K562 (cell line): ENCODE measurements at regions not wholly inside any gene's neighbourhood (a gene's known extent, or its start where the extent isn't known, plus 50 kb on each side); places are given as distances from the start of the nearest gene placed in this dataset.

Experiments
- ATAC-seq: fragments of 200-7000 bp; cut with Tn5 transposase; 3 replicates; pipeline ENCODE4 v1.9.1; 2020; ENCODE audit warnings: moderate library complexity
- BruUV-seq: library from RNA; stranded (reverse); fragments of 400-500 nt; replicated peaks from 2 replicates; lab custom pipeline; 2021; lab: Mats Ljungman, UMichigan
- CTCF ChIA-PET: fragments of 300-600 bp; formaldehyde crosslinking; extraction: SDS; loops from one replicate; lab custom pipeline; 2021; ENCODE audit warnings: low intra/inter-chr PET ratio; lab: Yijun Ruan, JAX
- POLR2A ChIA-PET: fragments of 300-600, 350-650 bp; sonication (Branson Sonifier 250); formaldehyde crosslinking; extraction: SDS; loops from one replicate; lab custom pipeline; 2021; ENCODE audit warnings: antibody characterized with exemption, inconsistent platforms; lab: Yijun Ruan, JAX
- DNase-seq, 4 experiments: peaks; one replicate each; pipeline versions ENCODE4 v3.0.0 to v3.0.0-alpha.2; 2011 to 2018; ENCODE audit warnings: low spot score in 3 of 4, mixed read lengths in 3 of 4; ENCODE audit errors: extremely low read depth in 1 of 4
- FAIRE-seq: peaks from 2 replicates; lab custom pipeline; 2011; peaks lifted over from hg19 to GRCh38; lab: Jason Lieb, UNC
- H2AFZ ChIP-seq: 2 replicates; pipeline ENCODE4 v1.6.0; 2011; ENCODE audit warnings: low read depth, low read length, control low read depth, inconsistent platforms
- H3K27ac ChIP-seq: fragments of 200-600 bp; 3 replicates; pipeline ENCODE4 v1.8.0; 2011; ENCODE audit warnings: low read depth, mild to moderate bottlenecking, control low read depth, inconsistent platforms, low read length, moderate library complexity, mixed read lengths; ENCODE audit errors: extremely low read depth
- H3K27me3 ChIP-seq, 2 experiments: fragments of 300-600 bp in 1 of 2; 2 replicates in 1 of 2; 3 replicates in 1 of 2; pipeline versions ENCODE4 v1.6.0 to v1.8.0; 2011; ENCODE audit warnings: inconsistent platforms in 2 of 2, low read length in 2 of 2, mild to moderate bottlenecking in 1 of 2, mixed read lengths in 1 of 2, moderate library complexity in 1 of 2; ENCODE audit not compliant: control insufficient read depth in 2 of 2, insufficient read depth in 2 of 2
- H3K36me3 ChIP-seq: fragments of 300-600 bp; 3 replicates; pipeline ENCODE4 v1.8.0; 2011; ENCODE audit warnings: mild to moderate bottlenecking, low read length, inconsistent platforms; ENCODE audit not compliant: control insufficient read depth, insufficient read depth
- H3K4me1 ChIP-seq, 2 experiments: fragments of 200-600 bp in 1 of 2; replicated peaks in 1 of 2; 2 replicates in 1 of 2; 3 replicates in 1 of 2; pipeline versions ENCODE4 v1.5.1 to v1.8.0; 2011; ENCODE audit warnings: inconsistent platforms in 2 of 2, low read length in 2 of 2, mild to moderate bottlenecking in 1 of 2, mixed read lengths in 1 of 2, moderate library complexity in 1 of 2; ENCODE audit not compliant: control insufficient read depth in 2 of 2, insufficient read depth in 2 of 2
- H3K4me2 ChIP-seq: 2 replicates; pipeline ENCODE4 v1.6.1; 2011; ENCODE audit warnings: low read length, control low read depth, inconsistent platforms, mixed read lengths; ENCODE audit not compliant: insufficient read depth
- H3K4me3 ChIP-seq: fragments of 200-600 bp; sonication (generic), shearing (Covaris generic); 2 replicates; pipeline ENCODE4 v1.5.1; 2016; ENCODE audit warnings: control low read depth, inconsistent platforms
- H3K79me2 ChIP-seq: fragments of 200-600 bp; 3 replicates; pipeline ENCODE4 v1.8.0; 2011; ENCODE audit warnings: low read length, inconsistent platforms; ENCODE audit not compliant: control insufficient read depth, insufficient read depth
- H3K9ac ChIP-seq, 2 experiments: 2 replicates each; pipeline versions ENCODE4 v1.6.0 to v1.6.1; 2011; ENCODE audit warnings: low read depth in 2 of 2, low read length in 2 of 2, control low read depth in 1 of 2, inconsistent platforms in 1 of 2, mild to moderate bottlenecking in 1 of 2, mixed read lengths in 1 of 2; ENCODE audit not compliant: insufficient read depth in 1 of 2
- H3K9me1 ChIP-seq: one replicate; pipeline ENCODE4 v1.6.0; 2011; ENCODE audit warnings: inconsistent platforms, mild to moderate bottlenecking, low read length, moderate library complexity; ENCODE audit not compliant: control insufficient read depth, insufficient read depth
- H3K9me3 ChIP-seq: replicated peaks from 2 replicates; pipeline ENCODE4 v1.5.1; 2011; ENCODE audit warnings: low read depth, low read length, inconsistent platforms; ENCODE audit not compliant: control insufficient read depth, insufficient read depth
- H4K20me1 ChIP-seq: replicated peaks from 2 replicates; pipeline ENCODE4 v1.6.1; 2011; ENCODE audit warnings: low read length, inconsistent platforms, mixed read lengths; ENCODE audit not compliant: control insufficient read depth, insufficient read depth
- TFE3 ChIP-seq: fragments of 450-650 bp; formaldehyde crosslinking; IDR thresholded peaks from 2 replicates; pipeline ENCODE4 v1.4.0; 2020; ENCODE audit warnings: mild to moderate bottlenecking, mixed read lengths
- WGBS: fragments of 100-300 bp; shearing (Covaris generic); methylation state at CpG from one replicate; pipeline ENCODE4 v1.1.6; 2016; ENCODE audit warnings: low coverage, mixed read lengths; ENCODE audit not compliant: insufficient coverage; ENCODE audit errors: missing lambda C conversion rate; 5-methylcytosine and 5-hydroxymethylcytosine counted together
- in situ Hi-C: fragments of 300-500 bp; cut with MboI; formaldehyde crosslinking; loops from 4 replicates; pipeline ENCODE4 v1.15.0; 2018; ENCODE audit warnings: inconsistent platforms, mixed read lengths
- intact Hi-C: fragments of 100-400 bp; cut with micrococcal nuclease; formaldehyde crosslinking; loops from 2 replicates; pipeline ENCODE4 v1.14.2; 2022
- TF ChIP-seq, protein P1 (sequence below): sonication (generic); IDR thresholded peaks from 2 replicates; pipeline ENCODE4 v1.6.1; 2016

GRCh38 chr1:213513006-213513405, 462.0 kb downstream of the RPS6KC1 start:
- Histone ChIP-seq H4K20me1 (no peaks in the 10 kb centered on the region), H3K9ac (no peak overlapping the region), H3K4me1 (no peaks in the 10 kb centered on the region), H3K27me3 (no peaks in the 10 kb centered on the region; a peak in 1 of 5 replicates), H3K4me3 (no peak overlapping the region), H3K9me3 (no peaks in the 10 kb centered on the region), H3K27ac (no peak overlapping the region), H3K79me2 (no peaks in the 10 kb centered on the region), H3K36me3 (no peaks in the 10 kb centered on the region), H3K4me2 (no peak overlapping the region), H2AFZ (no peak overlapping the region), H3K9me1 (no peaks in the 10 kb centered on the region)
- ChIA-PET CTCF (no interaction called here), POLR2A (no interaction called here)
- BruUV-seq, result no TSS peak
- TF ChIP-seq, protein P1, sequence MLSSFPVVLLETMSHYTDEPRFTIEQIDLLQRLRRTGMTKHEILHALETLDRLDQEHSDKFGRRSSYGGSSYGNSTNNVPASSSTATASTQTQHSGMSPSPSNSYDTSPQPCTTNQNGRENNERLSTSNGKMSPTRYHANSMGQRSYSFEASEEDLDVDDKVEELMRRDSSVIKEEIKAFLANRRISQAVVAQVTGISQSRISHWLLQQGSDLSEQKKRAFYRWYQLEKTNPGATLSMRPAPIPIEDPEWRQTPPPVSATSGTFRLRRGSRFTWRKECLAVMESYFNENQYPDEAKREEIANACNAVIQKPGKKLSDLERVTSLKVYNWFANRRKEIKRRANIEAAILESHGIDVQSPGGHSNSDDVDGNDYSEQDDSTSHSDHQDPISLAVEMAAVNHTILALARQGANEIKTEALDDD, result no peak
- TF ChIP-seq TFE3 (CRISPR knock-in tag), result no peak
- no peak for ATAC-seq
- 0% methylated on average over 2 of the region's 2 CpGs for WGBS
- in situ Hi-C loops (no loop called here), intact Hi-C loops (no loop called here)
- no peak for FAIRE-seq
- no peak for DNase-seq
